DOHH2 (cell line): ENCODE measurements at regions not wholly inside any gene's neighbourhood (a gene's known extent, or its start where the extent isn't known, plus 50 kb on each side); places are given as distances from the start of the nearest gene placed in this dataset.

Experiments
- H3F3A ChIP-seq: fragments of 200-600 bp; sonication (generic), shearing (Covaris generic); 2 replicates; pipeline ENCODE4 v1.6.0; 2016; ENCODE audit warnings: antibody characterized with exemption, mild to moderate bottlenecking; ENCODE audit not compliant: control insufficient read depth, insufficient read depth
- H3K27ac ChIP-seq: fragments of 200-600 bp; sonication (generic); 2 replicates; pipeline ENCODE4 v1.5.1; 2014; ENCODE audit warnings: low read depth, mild to moderate bottlenecking, low read length, moderate library complexity
- H3K27me3 ChIP-seq: fragments of 200-600 bp; sonication (generic); 2 replicates; pipeline ENCODE4 v1.6.1; 2014; ENCODE audit warnings: mild to moderate bottlenecking, low read length, mixed read lengths; ENCODE audit not compliant: control insufficient read depth
- H3K36me3 ChIP-seq: fragments of 200-600 bp; sonication (generic); 2 replicates; pipeline ENCODE4 v1.6.1; 2014; ENCODE audit warnings: mild to moderate bottlenecking, low read length, moderate library complexity, mixed read lengths; ENCODE audit not compliant: control insufficient read depth
- H3K4me1 ChIP-seq: fragments of 200-600 bp; sonication (generic); 2 replicates; pipeline ENCODE4 v1.6.1; 2014; ENCODE audit warnings: mild to moderate bottlenecking, low read length, mixed read lengths; ENCODE audit not compliant: control insufficient read depth
- H3K4me2 ChIP-seq: fragments of 200-600 bp; sonication (generic); 2 replicates; pipeline ENCODE4 v1.6.0; 2014; ENCODE audit warnings: mild to moderate bottlenecking, low read length, moderate library complexity
- H3K4me3 ChIP-seq: fragments of 200-600 bp; sonication (generic); 2 replicates; pipeline ENCODE4 v1.5.1; 2014; ENCODE audit warnings: mild to moderate bottlenecking, low read length, mixed read lengths
- H3K79me2 ChIP-seq: fragments of 200-600 bp; sonication (generic); 2 replicates; pipeline ENCODE4 v1.6.1; 2014; ENCODE audit warnings: mild to moderate bottlenecking, low read length, mixed read lengths; ENCODE audit not compliant: control insufficient read depth
- H3K9me2 ChIP-seq: fragments of 200-600 bp; sonication (generic); replicated peaks from 2 replicates; pipeline ENCODE4 v1.6.1; 2014; ENCODE audit warnings: mild to moderate bottlenecking, low read length, mixed read lengths; ENCODE audit not compliant: control insufficient read depth
- H3K9me3 ChIP-seq: fragments of 200-600 bp; sonication (generic); 2 replicates; pipeline ENCODE4 v1.6.1; 2014; ENCODE audit warnings: antibody characterized with exemption, low read length, mixed read lengths; ENCODE audit not compliant: control insufficient read depth, insufficient read depth
- H4K20me1 ChIP-seq: fragments of 200-600 bp; sonication (generic); 2 replicates; pipeline ENCODE4 v1.6.0; 2014; ENCODE audit warnings: low read depth, mild to moderate bottlenecking, antibody characterized with exemption, low read length, moderate library complexity; ENCODE audit not compliant: control insufficient read depth, insufficient read depth
- CTCF ChIP-seq: fragments of 200-600 bp; sonication (generic); IDR thresholded peaks from one replicate; pipeline ENCODE4 v1.5.1; 2014; ENCODE audit warnings: antibody characterized with exemption, mild to moderate bottlenecking, low read depth, low read length; ENCODE audit not compliant: poor library complexity, severe bottlenecking
- EZH2phosphoT487 ChIP-seq: fragments of 200-600 bp; sonication (generic); IDR thresholded peaks from 2 replicates; pipeline ENCODE4 v1.6.1; 2017; ENCODE audit warnings: borderline replicate concordance, mild to moderate bottlenecking, antibody characterized with exemption, low read length, moderate library complexity, mixed read lengths

DNA sequence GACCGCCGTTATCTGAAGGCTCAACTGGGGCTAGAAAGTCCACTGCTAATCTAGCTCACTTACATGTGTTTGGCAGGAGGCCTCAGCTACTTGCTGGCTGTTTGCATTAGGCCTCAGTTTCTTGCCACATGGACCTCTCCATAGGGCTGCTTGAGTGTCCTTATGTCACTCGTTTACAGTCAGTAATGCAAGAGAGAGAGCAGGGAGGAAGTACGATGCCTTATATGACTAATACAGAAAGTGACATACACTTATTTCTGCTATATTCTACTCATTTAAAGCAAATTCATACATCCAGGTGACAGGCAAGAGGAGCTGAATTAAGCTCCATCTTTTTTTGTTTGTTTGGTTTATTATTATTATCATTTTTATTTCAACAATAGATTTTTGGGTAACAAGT, 179.6 kb downstream of the LURAP1L start:
- no peaks in the 10 kb centered on the region for H4K20me1 ChIP-seq
- no peaks in the 10 kb centered on the region for H3K79me2 ChIP-seq
- TF ChIP-seq EZH2phosphoT487 (no peak), CTCF (no peak)
- no peak overlapping the region for H3K4me2 ChIP-seq
- H3K4me3 ChIP-seq: no peak overlapping the region
- no peaks in the 10 kb centered on the region for H3K27me3 ChIP-seq
- H3F3A ChIP-seq: no peaks in the 10 kb centered on the region
- H3K9me2 ChIP-seq: no peaks in the 10 kb centered on the region
- H3K9me3 ChIP-seq: no peaks in the 10 kb centered on the region; the same call in 1 of the 2 replicates
- no peaks in the 10 kb centered on the region for H3K4me1 ChIP-seq
- H3K36me3 ChIP-seq: no peaks in the 10 kb centered on the region
- no peak overlapping the region for H3K27ac ChIP-seq

DNA sequence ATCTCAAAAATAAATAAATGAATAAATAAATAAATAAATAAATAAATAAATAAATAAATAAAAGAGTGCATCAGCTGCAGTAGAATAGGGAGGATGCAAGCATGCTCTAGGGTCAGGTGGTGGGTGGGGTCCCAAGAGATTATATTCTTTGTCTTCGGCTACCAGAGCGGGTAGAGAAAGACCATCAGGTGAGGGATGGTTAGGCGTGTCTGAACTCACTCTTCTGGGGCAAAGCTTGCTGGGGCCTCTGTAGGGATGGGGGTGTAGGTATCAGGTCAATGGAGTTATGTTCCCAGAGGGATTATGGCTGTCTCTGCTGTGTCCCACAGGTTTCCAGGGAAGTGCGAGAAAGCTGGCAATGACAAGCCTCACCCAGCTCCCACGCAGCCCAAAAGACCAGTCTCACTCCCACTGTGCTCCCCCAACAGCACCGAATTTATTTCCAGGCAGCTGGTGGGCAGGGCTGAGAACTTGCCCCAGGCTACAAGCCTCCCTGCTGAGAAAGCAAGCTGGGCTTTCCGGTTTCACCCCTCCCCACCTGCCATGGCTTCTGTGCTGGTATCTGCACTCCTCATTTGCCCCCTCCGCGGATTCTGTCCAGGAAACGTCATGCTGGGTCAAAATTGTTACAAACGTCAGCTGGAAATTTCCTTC, 180.8 kb downstream of the LURAP1L start:
- Histone ChIP-seq H3F3A (no peaks in the 10 kb centered on the region), H4K20me1 (no peaks in the 10 kb centered on the region), H3K9me2 (no peaks in the 10 kb centered on the region), H3K9me3 (no peaks in the 10 kb centered on the region; the same call in 1 of the 2 replicates), H3K4me1 (no peaks in the 10 kb centered on the region), H3K4me3 (no peak overlapping the region), H3K4me2 (no peak overlapping the region), H3K79me2 (no peaks in the 10 kb centered on the region), H3K27me3 (no peaks in the 10 kb centered on the region), H3K27ac (no peak overlapping the region), H3K36me3 (no peaks in the 10 kb centered on the region)
- TF ChIP-seq CTCF (no peak), EZH2phosphoT487 (no peak)

DNA sequence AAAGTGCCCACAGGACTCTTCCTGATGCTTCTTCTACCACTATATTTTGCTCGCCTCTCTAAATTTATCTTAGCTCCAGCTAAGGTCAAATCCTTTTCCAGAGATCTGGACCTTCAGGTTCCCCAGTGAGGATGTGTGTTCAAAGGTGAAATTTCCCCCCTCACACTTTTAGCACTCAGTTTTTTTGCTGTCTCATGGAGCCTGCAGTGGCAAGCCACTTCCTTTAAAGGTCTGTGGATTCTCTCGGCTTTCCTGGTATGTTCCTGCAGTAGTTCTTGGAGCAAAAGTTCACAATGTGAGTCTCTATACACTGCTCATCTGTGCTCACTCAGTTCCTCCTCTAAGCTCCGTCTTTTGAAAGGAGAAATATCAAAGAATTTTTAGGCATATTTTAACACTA, 181.4 kb downstream of the LURAP1L start:
- no peaks in the 10 kb centered on the region for H3K9me2 ChIP-seq
- H3K4me1 ChIP-seq: no peaks in the 10 kb centered on the region
- TF ChIP-seq CTCF (no peak), EZH2phosphoT487 (no peak)
- no peaks in the 10 kb centered on the region; the same call in 1 of the 2 replicates for H3K9me3 ChIP-seq
- H3K36me3 ChIP-seq: no peaks in the 10 kb centered on the region
- no peak overlapping the region for H3K4me3 ChIP-seq
- H3F3A ChIP-seq: no peaks in the 10 kb centered on the region
- H3K79me2 ChIP-seq: no peaks in the 10 kb centered on the region
- H3K4me2 ChIP-seq: no peak overlapping the region
- no peaks in the 10 kb centered on the region for H3K27me3 ChIP-seq
- no peaks in the 10 kb centered on the region for H4K20me1 ChIP-seq
- no peak overlapping the region for H3K27ac ChIP-seq
